H9 (cell line): ENCODE measurements at regions not wholly inside any gene's neighbourhood (a gene's known extent, or its start where the extent isn't known, plus 50 kb on each side); places are given as distances from the start of the nearest gene placed in this dataset.

Experiments
- DNase-seq: peaks from one replicate; pipeline ENCODE4 v3.0.0-alpha.2; 2017
- H2AFZ ChIP-seq: one replicate; pipeline ENCODE4 v1.6.1; 2013; ENCODE audit warnings: mild to moderate bottlenecking, low read length, control low read depth, moderate library complexity
- H2AK5ac ChIP-seq: 2 replicates; pipeline ENCODE4 v1.6.1; 2013; ENCODE audit warnings: low read length, control low read depth, mixed read lengths; ENCODE audit not compliant: insufficient read length
- H2BK120ac ChIP-seq: one replicate; pipeline ENCODE4 v1.6.1; 2013; ENCODE audit warnings: low read depth, mild to moderate bottlenecking, low read length, control low read depth, inconsistent platforms; ENCODE audit not compliant: poor library complexity, severe bottlenecking
- H2BK12ac ChIP-seq: 2 replicates; pipeline ENCODE4 v1.6.1; 2013; ENCODE audit warnings: low read length, control low read depth, mixed read lengths, low read depth; ENCODE audit not compliant: insufficient read length
- H2BK15ac ChIP-seq: 2 replicates; pipeline ENCODE4 v1.6.1; 2013; ENCODE audit warnings: low read depth, low read length, control low read depth
- H2BK20ac ChIP-seq: one replicate; pipeline ENCODE4 v1.6.1; 2013; ENCODE audit warnings: low read depth, mild to moderate bottlenecking, low read length, control low read depth, inconsistent platforms; ENCODE audit not compliant: poor library complexity, severe bottlenecking
- H2BK5ac ChIP-seq: 2 replicates; pipeline ENCODE4 v1.6.1; 2013; ENCODE audit warnings: low read length, control low read depth, mixed read lengths; ENCODE audit not compliant: insufficient read length
- H3K14ac ChIP-seq: 2 replicates; pipeline ENCODE4 v1.6.1; 2013; ENCODE audit warnings: low read length, control low read depth; ENCODE audit not compliant: insufficient read depth
- H3K18ac ChIP-seq: 2 replicates; pipeline ENCODE4 v1.6.1; 2013; ENCODE audit warnings: low read depth, mild to moderate bottlenecking, mixed read lengths, low read length, control low read depth; ENCODE audit not compliant: insufficient read length
- H3K23ac ChIP-seq: 2 replicates; pipeline ENCODE4 v1.6.1; 2013; ENCODE audit warnings: low read length, control low read depth, mixed read lengths, low read depth; ENCODE audit not compliant: insufficient read length
- H3K23me2 ChIP-seq: 2 replicates; pipeline ENCODE4 v1.6.1; 2013; ENCODE audit warnings: low read depth, mild to moderate bottlenecking, mixed read lengths, low read length, control low read depth; ENCODE audit not compliant: insufficient read length, poor library complexity, severe bottlenecking
- H3K27ac ChIP-seq: 2 replicates; pipeline ENCODE4 v1.5.1; 2013; ENCODE audit warnings: low read length, control low read depth, mixed read lengths, low read depth; ENCODE audit not compliant: insufficient read length
- H3K27me3 ChIP-seq: 2 replicates; pipeline ENCODE4 v1.6.1; 2013; ENCODE audit warnings: low read length, control low read depth, inconsistent platforms; ENCODE audit not compliant: insufficient read depth
- H3K4ac ChIP-seq: 2 replicates; pipeline ENCODE4 v1.6.1; 2013; ENCODE audit warnings: low read depth, mild to moderate bottlenecking, control low read depth, inconsistent platforms, low read length, moderate library complexity
- H3K4me1 ChIP-seq: 2 replicates; pipeline ENCODE4 v1.6.1; 2013; ENCODE audit warnings: low read length, control low read depth, inconsistent platforms; ENCODE audit not compliant: insufficient read depth
- H3K4me2 ChIP-seq: 2 replicates; pipeline ENCODE4 v1.6.1; 2013; ENCODE audit warnings: low read length, control low read depth, mixed read lengths; ENCODE audit not compliant: insufficient read length, insufficient read depth
- H3K56ac ChIP-seq: 2 replicates; pipeline ENCODE4 v1.6.1; 2013; ENCODE audit warnings: low read depth, mild to moderate bottlenecking, mixed read lengths, low read length, control low read depth; ENCODE audit not compliant: insufficient read length
- H3K79me1 ChIP-seq: 2 replicates; pipeline ENCODE4 v1.6.1; 2013; ENCODE audit warnings: low read depth, mild to moderate bottlenecking, moderate library complexity, low read length, control low read depth, inconsistent platforms; ENCODE audit not compliant: insufficient read depth, poor library complexity, severe bottlenecking
- H3K79me2 ChIP-seq: 2 replicates; pipeline ENCODE4 v1.6.1; 2013; ENCODE audit warnings: low read length, control low read depth, inconsistent platforms; ENCODE audit not compliant: insufficient read depth
- H3K9ac ChIP-seq: 2 replicates; pipeline ENCODE4 v1.6.1; 2013; ENCODE audit warnings: low read length, control low read depth, mixed read lengths; ENCODE audit not compliant: insufficient read length; ENCODE audit errors: extremely low read depth
- H3K9me3 ChIP-seq: one replicate; pipeline ENCODE4 v1.6.1; 2013; ENCODE audit warnings: low read depth, low read length, inconsistent platforms; ENCODE audit not compliant: control insufficient read depth
- H3T11ph ChIP-seq: one replicate; pipeline ENCODE4 v1.6.1; 2013; ENCODE audit warnings: mild to moderate bottlenecking, low read length, control low read depth, inconsistent platforms
- H4K20me1 ChIP-seq: one replicate; pipeline ENCODE4 v1.6.1; 2013; ENCODE audit not compliant: control insufficient read depth, insufficient read length, insufficient read depth
- H4K5ac ChIP-seq: 2 replicates; pipeline ENCODE4 v1.6.1; 2013; ENCODE audit warnings: low read depth, mild to moderate bottlenecking, mixed read lengths, low read length, control low read depth; ENCODE audit not compliant: insufficient read length
- H4K8ac ChIP-seq: replicated peaks from 2 replicates; pipeline ENCODE4 v1.6.1; 2013; ENCODE audit warnings: low read length, control low read depth, mixed read lengths, low read depth; ENCODE audit not compliant: insufficient read length
- H4K91ac ChIP-seq: 2 replicates; pipeline ENCODE4 v1.6.1; 2013; ENCODE audit warnings: low read depth, mild to moderate bottlenecking, moderate library complexity, mixed read lengths, low read length, control low read depth; ENCODE audit not compliant: insufficient read length
- H3K27ac Mint-ChIP-seq, 3 experiments: 2 replicates in 2 of 3; 3 replicates in 1 of 3; pipeline ENCODE4 v1.8.0; 2020 to 2021; ENCODE audit warnings: mixed read lengths in 3 of 3, mild to moderate bottlenecking in 1 of 3, moderate library complexity in 1 of 3
- H3K27me3 Mint-ChIP-seq: 2 replicates; pipeline ENCODE4 v1.8.0; 2021; ENCODE audit warnings: low read depth, mild to moderate bottlenecking, moderate library complexity, mixed read lengths
- H3K36me3 Mint-ChIP-seq, 3 experiments: 2 replicates in 2 of 3; 3 replicates in 1 of 3; pipeline ENCODE4 v1.8.0; 2020 to 2021; ENCODE audit warnings: low read depth in 3 of 3, mixed read lengths in 3 of 3; ENCODE audit not compliant: insufficient read depth in 1 of 3
- H3K4me1 Mint-ChIP-seq, 2 experiments: 2 replicates each; pipeline ENCODE4 v1.8.0; 2020; ENCODE audit warnings: mixed read lengths in 2 of 2
- H3K4me3 Mint-ChIP-seq, 2 experiments: 2 replicates in 1 of 2; 3 replicates in 1 of 2; pipeline ENCODE4 v1.8.0; 2020 to 2021; ENCODE audit warnings: mild to moderate bottlenecking in 2 of 2, mixed read lengths in 2 of 2, moderate library complexity in 1 of 2
- H3K9me3 Mint-ChIP-seq, 2 experiments: 2 replicates in 1 of 2; 3 replicates in 1 of 2; pipeline ENCODE4 v1.8.0; 2020; ENCODE audit warnings: mild to moderate bottlenecking in 2 of 2, mixed read lengths in 2 of 2, moderate library complexity in 1 of 2
- CTCF ChIP-seq: fragments of 200-600 bp; sonication (generic); conservative IDR thresholded peaks from 3 replicates; pipeline ENCODE4 v1.8.0; 2021; ENCODE audit warnings: antibody characterized with exemption, mild to moderate bottlenecking
- WGBS: extraction: QIAGEN DNeasy Blood & Tissue Kit; methylation state at CpG from one replicate; pipeline ENCODE4 v1.1.7; 2013; ENCODE audit warnings: missing lambda C conversion rate, low lambda C conversion rate, mixed read lengths; ENCODE audit not compliant: insufficient read length; ENCODE audit errors: extremely low coverage; 5-methylcytosine and 5-hydroxymethylcytosine counted together

GRCh38 chr14:51792809-51793208, 67.6 kb upstream of the GNG2 start:
- Mint-ChIP-seq H3K36me3 (peaks cover 0 to 1% (median 0%) of the 10 kb centered on the region in 3 experiments; a peak in 3 of 7 replicates), H3K4me3 (no peak overlapping the region)

More at GRCh38 chr14:51792809-51793208, 67.6 kb upstream of the GNG2 start:
- Histone ChIP-seq H2BK5ac (no peak overlapping the region), H2AK5ac (no peak overlapping the region), H3K23ac (no peak overlapping the region), H3T11ph (no peak overlapping the region), H3K27ac (no peak overlapping the region), H2BK120ac (no peak overlapping the region), H3K27me3 (no peaks in the 10 kb centered on the region), H4K20me1 (no peaks in the 10 kb centered on the region), H3K79me1 (no peaks in the 10 kb centered on the region), H3K4ac (no peak overlapping the region), H3K9me3 (no peaks in the 10 kb centered on the region), H2BK15ac (no peak overlapping the region), H3K56ac (no peak overlapping the region), H3K4me1 (no peaks in the 10 kb centered on the region), H3K9ac (no peak overlapping the region), H4K8ac (no peak overlapping the region), H2BK12ac (no peak overlapping the region), H3K4me2 (no peak overlapping the region), H2BK20ac (no peak overlapping the region), H3K14ac (no peak overlapping the region), H3K79me2 (no peaks in the 10 kb centered on the region), H4K5ac (no peak overlapping the region), H3K18ac (no peak overlapping the region), H2AFZ (no peak overlapping the region), H4K91ac (no peak overlapping the region), H3K23me2 (no peaks in the 10 kb centered on the region)
- no CpG with 5 or more reads among the region's 2 CpGs for WGBS
- no peak for TF ChIP-seq CTCF
- Mint-ChIP-seq H3K27me3 (peaks cover 3% of the 10 kb centered on the region), H3K27ac (no peak overlapping the region), H3K9me3 (peaks cover 4 to 5% of the 10 kb centered on the region in 2 experiments; a peak in 2 of 5 replicates), H3K4me1 (no peaks in the 10 kb centered on the region)
- no peak for DNase-seq
